HG02970 (cell line): ENCODE measurements at regions not wholly inside any gene's neighbourhood (a gene's known extent, or its start where the extent isn't known, plus 50 kb on each side); places are given as distances from the start of the nearest gene placed in this dataset.
"Not testable (repeated sequence)": the region's sequence is repeated elsewhere in the genome, so short reads cannot be mapped to it uniquely, and the experiment has no call there.

ENCODE experiments used
- ATAC-seq: cut with Tn5 transposase; IDR thresholded peaks from one replicate; pipeline ENCODE4 v1.9.1; 2021; ENCODE audit warnings: mild to moderate bottlenecking, moderate library complexity, moderate number of reproducible peaks; ENCODE audit not compliant: unreplicated experiment, low FRiP score

- ATAC-seq, result no peak
These were observed 605.0 kb downstream of the GABRG1 start for GRCh38 chr4:45518832-45519231.

- no peak for ATAC-seq
These were observed 621.4 kb downstream of the GABRG1 start for GRCh38 chr4:45502471-45502870.

- ATAC-seq, result no peak
These were observed 639.1 kb downstream of the GABRG1 start for GRCh38 chr4:45484740-45485139.

- no peak for ATAC-seq
These were observed 641.5 kb downstream of the GABRG1 start for GRCh38 chr4:45482346-45482745.

GRCh38 chr4:45477311-45477733 is 646.5 kb downstream of the GABRG1 start:
- no peak for ATAC-seq

- ATAC-seq, result no peak
These were observed 648.3 kb downstream of the GABRG1 start for GRCh38 chr4:45475548-45475947.

GRCh38 chr4:45472490-45472889 is 651.4 kb downstream of the GABRG1 start:
- no peak for ATAC-seq

GRCh38 chr4:45471335-45471734 is 652.5 kb downstream of the GABRG1 start:
- ATAC-seq, result no peak

GRCh38 chr4:45467157-45467556 is 656.7 kb downstream of the GABRG1 start:
- ATAC-seq, result no peak

GRCh38 chr4:45460157-45460556 is 663.7 kb downstream of the GABRG1 start:
- ATAC-seq, result not testable (repeated sequence)

GRCh38 chr4:45455217-45455616 is 668.6 kb downstream of the GABRG1 start:
- no peak for ATAC-seq

- ATAC-seq, result no peak
These were observed 670.5 kb downstream of the GABRG1 start for GRCh38 chr4:45453258-45453853.

GRCh38 chr4:45442466-45442865 is 681.4 kb downstream of the GABRG1 start:
- ATAC-seq, result no peak

GRCh38 chr4:45438047-45438446 is 685.8 kb downstream of the GABRG1 start:
- no peak for ATAC-seq

- ATAC-seq, result no peak
These were observed 686.5 kb downstream of the GABRG1 start for GRCh38 chr4:45437381-45437780.

GRCh38 chr4:45425135-45425534 is 698.7 kb downstream of the GABRG1 start:
- ATAC-seq, result no peak

- ATAC-seq, result no peak
These were observed 697.5 kb upstream of the GNPDA2 start for GRCh38 chr4:45423896-45424295.

GRCh38 chr4:45420091-45420674 is 693.8 kb upstream of the GNPDA2 start:
- not testable (repeated sequence) for ATAC-seq

- ATAC-seq, result no peak
These were observed 684.4 kb upstream of the GNPDA2 start for GRCh38 chr4:45410701-45411210.

- no peak for ATAC-seq
These were observed 683.2 kb upstream of the GNPDA2 start for GRCh38 chr4:45409536-45409935.

- ATAC-seq, result no peak
These were observed 682.6 kb upstream of the GNPDA2 start for GRCh38 chr4:45408996-45409395.

GRCh38 chr4:45399116-45399515 is 672.8 kb upstream of the GNPDA2 start:
- no peak for ATAC-seq
